Esophagus squamous epithelium (tissue), 4 donors: ENCODE measurements at regions not wholly inside any gene's neighbourhood (a gene's known extent, or its start where the extent isn't known, plus 50 kb on each side); places are given as distances from the start of the nearest gene placed in this dataset.

ENCODE experiments used
- POLR2A ChIP-seq, 4 donors: fragments of 450-650 bp; IDR thresholded peaks; one replicate each; pipeline ENCODE4 v1.6.1; 2017; ENCODE audit warnings: antibody characterized with exemption in 4 of 4, mild to moderate bottlenecking in 4 of 4, moderate library complexity in 3 of 4
- TF ChIP-seq, protein P1 (sequence below), 6 experiments: fragments of 450-650 bp in 4 of 6; fragments of 200-600 bp in 2 of 6; sonication (generic) in 2 of 6; IDR thresholded peaks; one replicate each; pipeline ENCODE4 v1.5.1; 2016 to 2019; ENCODE audit warnings: antibody characterized with exemption in 6 of 6, mild to moderate bottlenecking in 4 of 6, moderate library complexity in 4 of 6

DNA sequence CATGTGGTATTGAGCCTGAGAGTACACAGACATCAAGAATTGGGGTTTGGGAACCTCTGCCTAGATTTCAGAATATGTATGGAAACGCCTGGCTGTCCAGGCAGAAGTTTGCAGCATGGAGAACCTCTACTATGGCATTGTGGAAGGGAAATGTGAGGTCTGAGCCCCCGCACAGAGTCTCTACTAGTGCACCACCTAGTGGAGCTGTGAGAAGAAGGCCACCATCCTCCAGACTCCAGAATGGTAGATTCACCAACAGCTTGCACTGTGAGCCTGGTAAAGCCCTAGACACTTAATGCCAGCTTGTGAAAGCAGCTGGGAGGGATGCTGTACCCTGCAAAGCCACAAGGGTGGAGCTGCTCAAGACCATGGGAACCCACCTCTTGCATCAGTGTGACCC lies 658.2 kb downstream of the HACE1 start:
- TF ChIP-seq POLR2A (IDR thresholded peaks at IDR 0.05), result no peak
- TF ChIP-seq, protein P1, sequence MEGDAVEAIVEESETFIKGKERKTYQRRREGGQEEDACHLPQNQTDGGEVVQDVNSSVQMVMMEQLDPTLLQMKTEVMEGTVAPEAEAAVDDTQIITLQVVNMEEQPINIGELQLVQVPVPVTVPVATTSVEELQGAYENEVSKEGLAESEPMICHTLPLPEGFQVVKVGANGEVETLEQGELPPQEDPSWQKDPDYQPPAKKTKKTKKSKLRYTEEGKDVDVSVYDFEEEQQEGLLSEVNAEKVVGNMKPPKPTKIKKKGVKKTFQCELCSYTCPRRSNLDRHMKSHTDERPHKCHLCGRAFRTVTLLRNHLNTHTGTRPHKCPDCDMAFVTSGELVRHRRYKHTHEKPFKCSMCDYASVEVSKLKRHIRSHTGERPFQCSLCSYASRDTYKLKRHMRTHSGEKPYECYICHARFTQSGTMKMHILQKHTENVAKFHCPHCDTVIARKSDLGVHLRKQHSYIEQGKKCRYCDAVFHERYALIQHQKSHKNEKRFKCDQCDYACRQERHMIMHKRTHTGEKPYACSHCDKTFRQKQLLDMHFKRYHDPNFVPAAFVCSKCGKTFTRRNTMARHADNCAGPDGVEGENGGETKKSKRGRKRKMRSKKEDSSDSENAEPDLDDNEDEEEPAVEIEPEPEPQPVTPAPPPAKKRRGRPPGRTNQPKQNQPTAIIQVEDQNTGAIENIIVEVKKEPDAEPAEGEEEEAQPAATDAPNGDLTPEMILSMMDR (IDR thresholded peaks at IDR 0.05), result no peak
